ENCODE measurements at regions not wholly inside any gene's neighbourhood (a gene's known extent, or its start where the extent isn't known, plus 50 kb on each side); places are given as distances from the start of the nearest gene placed in this dataset.

GRCh38 chr2:180385601-180386201 is 378.6 kb upstream of the CWC22 start:
- no peaks in the 10 kb centered on the region for H3K4me1 ChIP-seq
- no peaks in the 10 kb centered on the region for H3K9me3 ChIP-seq
- H3K36me3 ChIP-seq: no peaks in the 10 kb centered on the region
- H3K4me3 ChIP-seq: no peak overlapping the region
- no peak for DNase-seq
- intact Hi-C loops (cut with DNase I): no loop called here
- TF ChIP-seq CTCF (IDR thresholded peaks at IDR 0.05): no peak
- ATAC-seq: no peak
- no peak overlapping the region for H3K27ac ChIP-seq
- H3K27me3 ChIP-seq: no peaks in the 10 kb centered on the region

- Histone ChIP-seq H3K27ac (no peak overlapping the region), H3K4me3 (no peak overlapping the region), H3K9me3 (no peaks in the 10 kb centered on the region), H3K27me3 (no peaks in the 10 kb centered on the region), H3K4me1 (no peaks in the 10 kb centered on the region), H3K36me3 (no peaks in the 10 kb centered on the region)
- DNase-seq (no peak), ATAC-seq (no peak)
- no peak for TF ChIP-seq CTCF (IDR thresholded peaks at IDR 0.05)
- intact Hi-C loops (cut with DNase I): no loop called here
Observed at GRCh38 chr2:180376066-180376465, 369.0 kb upstream of the CWC22 start.

- TF ChIP-seq CTCF (IDR thresholded peaks at IDR 0.05): no peak
- no peaks in the 10 kb centered on the region for H3K4me1 ChIP-seq
- intact Hi-C loops (cut with DNase I): no loop called here
- no peak overlapping the region for H3K4me3 ChIP-seq
- H3K9me3 ChIP-seq: no peaks in the 10 kb centered on the region
- H3K27me3 ChIP-seq: no peaks in the 10 kb centered on the region
- H3K36me3 ChIP-seq: no peaks in the 10 kb centered on the region
- ATAC-seq (no peak), DNase-seq (no peak)
- no peak overlapping the region for H3K27ac ChIP-seq
Observed at GRCh38 chr2:180374502-180375281, 367.6 kb upstream of the CWC22 start.

- Histone ChIP-seq H3K36me3 (no peaks in the 10 kb centered on the region), H3K4me1 (no peaks in the 10 kb centered on the region), H3K4me3 (no peak overlapping the region), H3K27me3 (no peaks in the 10 kb centered on the region), H3K27ac (no peak overlapping the region), H3K9me3 (no peaks in the 10 kb centered on the region)
- intact Hi-C loops (cut with DNase I): no loop called here
- no peak for DNase-seq
- TF ChIP-seq CTCF (IDR thresholded peaks at IDR 0.05): no peak
- no peak for ATAC-seq
Observed at GRCh38 chr2:180370511-180371205, 363.6 kb upstream of the CWC22 start.

GRCh38 chr2:180368881-180369280 is 361.8 kb upstream of the CWC22 start:
- H3K36me3 ChIP-seq: no peaks in the 10 kb centered on the region
- intact Hi-C loops (cut with DNase I): no loop called here
- H3K4me3 ChIP-seq: no peak overlapping the region
- no peak for TF ChIP-seq CTCF (IDR thresholded peaks at IDR 0.05)
- H3K27ac ChIP-seq: no peak overlapping the region
- DNase-seq (no peak), ATAC-seq (no peak)
- no peaks in the 10 kb centered on the region for H3K4me1 ChIP-seq
- no peaks in the 10 kb centered on the region for H3K9me3 ChIP-seq
- H3K27me3 ChIP-seq: no peaks in the 10 kb centered on the region
